RCC 7860 (cell line): ENCODE measurements at regions not wholly inside any gene's neighbourhood (a gene's known extent, or its start where the extent isn't known, plus 50 kb on each side); places are given as distances from the start of the nearest gene placed in this dataset.

Experiments
- DNase-seq: peaks from one replicate; pipeline ENCODE4 v3.0.0-alpha.2; 2015; ENCODE audit warnings: low spot score
- FAIRE-seq: peaks from 2 replicates; lab custom pipeline; 2012; peaks lifted over from hg19 to GRCh38; lab: Jason Lieb, UNC

GRCh38 chr16:58970775-58971174 is 236.7 kb upstream of the GOT2 start:
- FAIRE-seq (no peak), DNase-seq (no peak)

GRCh38 chr16:58963479-58963878 is 229.4 kb upstream of the GOT2 start:
- DNase-seq (no peak), FAIRE-seq (no peak)

GRCh38 chr16:58962811-58963210 is 228.7 kb upstream of the GOT2 start:
- FAIRE-seq (no peak), DNase-seq (no peak)

GRCh38 chr16:58960484-58960883 is 226.4 kb upstream of the GOT2 start:
- FAIRE-seq = no peak
- no peak for DNase-seq

GRCh38 chr16:58960034-58960433 is 225.9 kb upstream of the GOT2 start:
- FAIRE-seq (no peak), DNase-seq (no peak)

GRCh38 chr16:58958749-58959148 is 224.6 kb upstream of the GOT2 start:
- DNase-seq (no peak), FAIRE-seq (no peak)

GRCh38 chr16:58948244-58948643 is 214.1 kb upstream of the GOT2 start:
- FAIRE-seq (no peak), DNase-seq (no peak)

GRCh38 chr16:58940609-58941008 is 206.5 kb upstream of the GOT2 start:
- FAIRE-seq (no peak), DNase-seq (no peak)

- FAIRE-seq = no peak
- DNase-seq = no peak
Measured at GRCh38 chr16:58938811-58939210, 204.7 kb upstream of the GOT2 start.

- no peak for FAIRE-seq
- DNase-seq = no peak
Measured at GRCh38 chr16:58937661-58938060, 203.5 kb upstream of the GOT2 start.

- no peak for FAIRE-seq
Measured at GRCh38 chr16:58933186-58933585, 199.1 kb upstream of the GOT2 start.

GRCh38 chr16:58931436-58931835 is 197.3 kb upstream of the GOT2 start:
- no peak for FAIRE-seq
- no peak for DNase-seq

More at GRCh38 chr16:58933186-58933585, 199.1 kb upstream of the GOT2 start:
- no peak for DNase-seq

- DNase-seq = no peak
- no peak for FAIRE-seq
Measured at GRCh38 chr16:58923094-58923493, 189.0 kb upstream of the GOT2 start.

- FAIRE-seq = no peak
Measured at GRCh38 chr16:58913456-58913855, 179.3 kb upstream of the GOT2 start.

GRCh38 chr16:58912571-58912970 is 178.5 kb upstream of the GOT2 start:
- DNase-seq (no peak), FAIRE-seq (no peak)

More at GRCh38 chr16:58913456-58913855, 179.3 kb upstream of the GOT2 start:
- DNase-seq = no peak

- DNase-seq (no peak), FAIRE-seq (no peak)
Measured at GRCh38 chr16:58906981-58907715, 173.0 kb upstream of the GOT2 start.

- FAIRE-seq (no peak), DNase-seq (no peak)
Measured at GRCh38 chr16:58904291-58904690, 170.2 kb upstream of the GOT2 start.

GRCh38 chr16:58889516-58889915 is 155.4 kb upstream of the GOT2 start:
- DNase-seq (no peak), FAIRE-seq (no peak)

- FAIRE-seq = no peak
- no peak for DNase-seq
Measured at GRCh38 chr16:58885528-58886170, 151.5 kb upstream of the GOT2 start.

- no peak for DNase-seq
- no peak for FAIRE-seq
Measured at GRCh38 chr16:58884141-58884540, 150.0 kb upstream of the GOT2 start.

- no peak for FAIRE-seq
- DNase-seq = no peak
Measured at GRCh38 chr16:58883131-58883530, 149.0 kb upstream of the GOT2 start.

- FAIRE-seq (no peak), DNase-seq (no peak)
Measured at GRCh38 chr16:58882292-58882691, 148.2 kb upstream of the GOT2 start.
